OCI-LY7 (cell line): ENCODE measurements at regions not wholly inside any gene's neighbourhood (a gene's known extent, or its start where the extent isn't known, plus 50 kb on each side); places are given as distances from the start of the nearest gene placed in this dataset.

Experiments used
- BruUV-seq: library from RNA; stranded (reverse); fragments of 400-500 nt; replicated peaks from 2 replicates; lab custom pipeline; 2021; lab: Mats Ljungman, UMichigan
- CTCF ChIA-PET: fragments of 300-600 bp; sonication (Branson Sonifier 250); formaldehyde crosslinking; loops from one replicate; lab custom pipeline; 2022; ENCODE audit warnings: antibody characterized with exemption; ENCODE audit not compliant: unreplicated experiment; lab: Charles Lee
- POLR2A ChIA-PET: fragments of 300-600 bp; sonication (Branson Sonifier 250); formaldehyde crosslinking; loops from one replicate; lab custom pipeline; 2022; ENCODE audit warnings: antibody characterized with exemption; lab: Charles Lee
- DNase-seq: peaks from one replicate; pipeline ENCODE4 v3.0.0-alpha.2; 2015; ENCODE audit warnings: low spot score
- H2AFZ ChIP-seq: fragments of 200-600 bp; sonication (generic), shearing (Covaris generic); 2 replicates; pipeline ENCODE4 v1.6.1; 2014; ENCODE audit warnings: mild to moderate bottlenecking, antibody characterized with exemption, low read length, moderate library complexity
- H3K27ac ChIP-seq: fragments of 200-600 bp; sonication (generic); 2 replicates; pipeline ENCODE4 v1.5.1; 2014; ENCODE audit warnings: mixed run types, low read depth, mild to moderate bottlenecking, moderate library complexity, low read length, inconsistent platforms; ENCODE audit not compliant: poor library complexity, severe bottlenecking
- H3K36me3 ChIP-seq: fragments of 200-600 bp; sonication (generic); 2 replicates; pipeline ENCODE4 v1.6.1; 2014; ENCODE audit warnings: mild to moderate bottlenecking, antibody characterized with exemption, low read length, moderate library complexity, mixed read lengths; ENCODE audit not compliant: insufficient read depth
- H3K4me1 ChIP-seq: fragments of 200-600 bp; sonication (generic); 2 replicates; pipeline ENCODE4 v1.5.1; 2014; ENCODE audit warnings: mild to moderate bottlenecking, low read length; ENCODE audit not compliant: insufficient read depth, poor library complexity, severe bottlenecking
- H3K4me2 ChIP-seq: fragments of 200-600 bp; sonication (generic); 2 replicates; pipeline ENCODE4 v1.6.1; 2014; ENCODE audit warnings: mild to moderate bottlenecking, low read length
- H3K4me3 ChIP-seq: fragments of 200-600 bp; sonication (generic); 2 replicates; pipeline ENCODE4 v1.5.1; 2014; ENCODE audit warnings: mild to moderate bottlenecking, low read depth, low read length; ENCODE audit not compliant: poor library complexity, severe bottlenecking
- H3K79me2 ChIP-seq: fragments of 200-600 bp; sonication (generic); 2 replicates; pipeline ENCODE4 v1.6.1; 2016; ENCODE audit warnings: low read depth, mild to moderate bottlenecking, low read length, moderate library complexity, mixed read lengths; ENCODE audit not compliant: insufficient read depth
- H3K9me2 ChIP-seq: fragments of 200-600 bp; sonication (generic); 2 replicates; pipeline ENCODE4 v1.6.1; 2016; ENCODE audit warnings: mild to moderate bottlenecking, low read length, mixed read lengths; ENCODE audit not compliant: insufficient read depth
- H3K9me3 ChIP-seq: fragments of 200-600 bp; sonication (generic); 2 replicates; pipeline ENCODE4 v1.6.1; 2014; ENCODE audit warnings: mild to moderate bottlenecking, mixed run types, low read length, mixed read lengths
- H4K20me1 ChIP-seq: fragments of 200-600 bp; sonication (generic); 2 replicates; pipeline ENCODE4 v1.6.1; 2014; ENCODE audit warnings: mild to moderate bottlenecking, antibody characterized with exemption, low read length, moderate library complexity, mixed read lengths; ENCODE audit not compliant: insufficient read depth
- CTCF ChIP-seq: fragments of 200-600 bp; sonication (generic); conservative IDR thresholded peaks from 2 replicates; pipeline ENCODE4 v1.5.1; 2014; ENCODE audit warnings: mild to moderate bottlenecking, antibody characterized with exemption, low read length, moderate library complexity, mixed read lengths
- EZH2phosphoT487 ChIP-seq: fragments of 200-600 bp; sonication (generic); IDR thresholded peaks from 2 replicates; pipeline ENCODE4 v1.6.1; 2018; ENCODE audit warnings: low read depth, borderline replicate concordance, mild to moderate bottlenecking, mixed run types, antibody characterized with exemption, low read length, moderate library complexity, mixed read lengths
- intact Hi-C: fragments of 100-400 bp; cut with micrococcal nuclease; formaldehyde crosslinking; loops from one replicate; pipeline ENCODE4 v1.10.0; 2022; ENCODE audit not compliant: unreplicated experiment

- H3K4me1 ChIP-seq = no peaks in the 10 kb centered on the region
- no peak overlapping the region for H3K4me2 ChIP-seq
- BruUV-seq = no TSS peak
- TF ChIP-seq EZH2phosphoT487 (no peak), CTCF (no peak)
- ChIA-PET CTCF (no interaction called here), POLR2A (no interaction called here)
- no peaks in the 10 kb centered on the region for H3K9me3 ChIP-seq
- H3K36me3 ChIP-seq = no peaks in the 10 kb centered on the region
- DNase-seq = no peak
- H3K9me2 ChIP-seq = no peaks in the 10 kb centered on the region
- H3K79me2 ChIP-seq = no peaks in the 10 kb centered on the region
- intact Hi-C loops = no loop called here
- H3K4me3 ChIP-seq = no peak overlapping the region
- no peak overlapping the region for H2AFZ ChIP-seq
- H4K20me1 ChIP-seq = no peaks in the 10 kb centered on the region
- no peak overlapping the region for H3K27ac ChIP-seq
These were observed 325.0 kb downstream of the CGGBP1 start for GRCh38 chr3:87733671-87734367.

- H3K9me3 ChIP-seq = no peaks in the 10 kb centered on the region
- POLR2A ChIA-PET = no interaction called here
- no peak overlapping the region for H3K27ac ChIP-seq
- H3K4me2 ChIP-seq = no peak overlapping the region
- no peaks in the 10 kb centered on the region for H3K4me1 ChIP-seq
- no peaks in the 10 kb centered on the region for H3K9me2 ChIP-seq
- CTCF ChIA-PET = no interaction called here
- no peaks in the 10 kb centered on the region for H4K20me1 ChIP-seq
- intact Hi-C loops = no loop called here
- H3K79me2 ChIP-seq = no peaks in the 10 kb centered on the region
- no peak overlapping the region for H3K4me3 ChIP-seq
- DNase-seq = no peak
- TF ChIP-seq EZH2phosphoT487 = no peak
- TF ChIP-seq CTCF = no peak
- BruUV-seq = no TSS peak
- no peaks in the 10 kb centered on the region for H3K36me3 ChIP-seq
- H2AFZ ChIP-seq = no peak overlapping the region
These were observed 326.5 kb downstream of the CGGBP1 start for GRCh38 chr3:87732294-87732693.

GRCh38 chr3:87727783-87728182 is 331.0 kb downstream of the CGGBP1 start:
- Histone ChIP-seq H3K4me1 (no peaks in the 10 kb centered on the region), H3K36me3 (no peaks in the 10 kb centered on the region), H3K79me2 (no peaks in the 10 kb centered on the region), H4K20me1 (no peaks in the 10 kb centered on the region), H3K27ac (no peak overlapping the region), H3K4me2 (no peak overlapping the region), H3K9me2 (no peaks in the 10 kb centered on the region), H3K4me3 (no peak overlapping the region), H3K9me3 (no peaks in the 10 kb centered on the region), H2AFZ (no peak overlapping the region)
- no TSS peak for BruUV-seq
- ChIA-PET CTCF (no interaction called here), POLR2A (no interaction called here)
- TF ChIP-seq CTCF = no peak
- TF ChIP-seq EZH2phosphoT487 = no peak
- intact Hi-C loops = loop anchor here (10.0 kb wide), 1 partner anchor 63 kb away; no protein-coding TSS in a partner anchor
- no peak for DNase-seq
